NB4 (cell line): ENCODE measurements at regions not wholly inside any gene's neighbourhood (a gene's known extent, or its start where the extent isn't known, plus 50 kb on each side); places are given as distances from the start of the nearest gene placed in this dataset.

Experiments
- CTCF ChIP-seq: IDR thresholded peaks from one replicate; pipeline ENCODE4 v1.5.1; 2012; ENCODE audit warnings: low read depth, low read length
- MYC ChIP-seq: IDR thresholded peaks from 2 replicates; pipeline ENCODE4 v1.6.1; 2011; ENCODE audit warnings: low read depth, low read length

GRCh38 chr1:38539931-38540330, 319.6 kb downstream of the RRAGC start:
- TF ChIP-seq MYC, result no peak
- TF ChIP-seq CTCF, result no peak
